H9 (cell line): ENCODE measurements at regions not wholly inside any gene's neighbourhood (a gene's known extent, or its start where the extent isn't known, plus 50 kb on each side); places are given as distances from the start of the nearest gene placed in this dataset.

Experiments used
- DNase-seq: peaks from one replicate; pipeline ENCODE4 v3.0.0-alpha.2; 2017
- H2AFZ ChIP-seq: one replicate; pipeline ENCODE4 v1.6.1; 2013; ENCODE audit warnings: mild to moderate bottlenecking, low read length, control low read depth, moderate library complexity
- H2AK5ac ChIP-seq: 2 replicates; pipeline ENCODE4 v1.6.1; 2013; ENCODE audit warnings: low read length, control low read depth, mixed read lengths; ENCODE audit not compliant: insufficient read length
- H2BK120ac ChIP-seq: one replicate; pipeline ENCODE4 v1.6.1; 2013; ENCODE audit warnings: low read depth, mild to moderate bottlenecking, low read length, control low read depth, inconsistent platforms; ENCODE audit not compliant: poor library complexity, severe bottlenecking
- H2BK12ac ChIP-seq: 2 replicates; pipeline ENCODE4 v1.6.1; 2013; ENCODE audit warnings: low read length, control low read depth, mixed read lengths, low read depth; ENCODE audit not compliant: insufficient read length
- H2BK15ac ChIP-seq: 2 replicates; pipeline ENCODE4 v1.6.1; 2013; ENCODE audit warnings: low read depth, low read length, control low read depth
- H2BK20ac ChIP-seq: one replicate; pipeline ENCODE4 v1.6.1; 2013; ENCODE audit warnings: low read depth, mild to moderate bottlenecking, low read length, control low read depth, inconsistent platforms; ENCODE audit not compliant: poor library complexity, severe bottlenecking
- H2BK5ac ChIP-seq: 2 replicates; pipeline ENCODE4 v1.6.1; 2013; ENCODE audit warnings: low read length, control low read depth, mixed read lengths; ENCODE audit not compliant: insufficient read length
- H3K14ac ChIP-seq: 2 replicates; pipeline ENCODE4 v1.6.1; 2013; ENCODE audit warnings: low read length, control low read depth; ENCODE audit not compliant: insufficient read depth
- H3K18ac ChIP-seq: 2 replicates; pipeline ENCODE4 v1.6.1; 2013; ENCODE audit warnings: low read depth, mild to moderate bottlenecking, mixed read lengths, low read length, control low read depth; ENCODE audit not compliant: insufficient read length
- H3K23ac ChIP-seq: 2 replicates; pipeline ENCODE4 v1.6.1; 2013; ENCODE audit warnings: low read length, control low read depth, mixed read lengths, low read depth; ENCODE audit not compliant: insufficient read length
- H3K23me2 ChIP-seq: 2 replicates; pipeline ENCODE4 v1.6.1; 2013; ENCODE audit warnings: low read depth, mild to moderate bottlenecking, mixed read lengths, low read length, control low read depth; ENCODE audit not compliant: insufficient read length, poor library complexity, severe bottlenecking
- H3K27ac ChIP-seq: 2 replicates; pipeline ENCODE4 v1.5.1; 2013; ENCODE audit warnings: low read length, control low read depth, mixed read lengths, low read depth; ENCODE audit not compliant: insufficient read length
- H3K27me3 ChIP-seq: 2 replicates; pipeline ENCODE4 v1.6.1; 2013; ENCODE audit warnings: low read length, control low read depth, inconsistent platforms; ENCODE audit not compliant: insufficient read depth
- H3K4ac ChIP-seq: 2 replicates; pipeline ENCODE4 v1.6.1; 2013; ENCODE audit warnings: low read depth, mild to moderate bottlenecking, control low read depth, inconsistent platforms, low read length, moderate library complexity
- H3K4me1 ChIP-seq: 2 replicates; pipeline ENCODE4 v1.6.1; 2013; ENCODE audit warnings: low read length, control low read depth, inconsistent platforms; ENCODE audit not compliant: insufficient read depth
- H3K4me2 ChIP-seq: 2 replicates; pipeline ENCODE4 v1.6.1; 2013; ENCODE audit warnings: low read length, control low read depth, mixed read lengths; ENCODE audit not compliant: insufficient read length, insufficient read depth
- H3K56ac ChIP-seq: 2 replicates; pipeline ENCODE4 v1.6.1; 2013; ENCODE audit warnings: low read depth, mild to moderate bottlenecking, mixed read lengths, low read length, control low read depth; ENCODE audit not compliant: insufficient read length
- H3K79me1 ChIP-seq: 2 replicates; pipeline ENCODE4 v1.6.1; 2013; ENCODE audit warnings: low read depth, mild to moderate bottlenecking, moderate library complexity, low read length, control low read depth, inconsistent platforms; ENCODE audit not compliant: insufficient read depth, poor library complexity, severe bottlenecking
- H3K79me2 ChIP-seq: 2 replicates; pipeline ENCODE4 v1.6.1; 2013; ENCODE audit warnings: low read length, control low read depth, inconsistent platforms; ENCODE audit not compliant: insufficient read depth
- H3K9ac ChIP-seq: 2 replicates; pipeline ENCODE4 v1.6.1; 2013; ENCODE audit warnings: low read length, control low read depth, mixed read lengths; ENCODE audit not compliant: insufficient read length; ENCODE audit errors: extremely low read depth
- H3K9me3 ChIP-seq: one replicate; pipeline ENCODE4 v1.6.1; 2013; ENCODE audit warnings: low read depth, low read length, inconsistent platforms; ENCODE audit not compliant: control insufficient read depth
- H3T11ph ChIP-seq: one replicate; pipeline ENCODE4 v1.6.1; 2013; ENCODE audit warnings: mild to moderate bottlenecking, low read length, control low read depth, inconsistent platforms
- H4K20me1 ChIP-seq: one replicate; pipeline ENCODE4 v1.6.1; 2013; ENCODE audit not compliant: control insufficient read depth, insufficient read length, insufficient read depth
- H4K5ac ChIP-seq: 2 replicates; pipeline ENCODE4 v1.6.1; 2013; ENCODE audit warnings: low read depth, mild to moderate bottlenecking, mixed read lengths, low read length, control low read depth; ENCODE audit not compliant: insufficient read length
- H4K8ac ChIP-seq: replicated peaks from 2 replicates; pipeline ENCODE4 v1.6.1; 2013; ENCODE audit warnings: low read length, control low read depth, mixed read lengths, low read depth; ENCODE audit not compliant: insufficient read length
- H4K91ac ChIP-seq: 2 replicates; pipeline ENCODE4 v1.6.1; 2013; ENCODE audit warnings: low read depth, mild to moderate bottlenecking, moderate library complexity, mixed read lengths, low read length, control low read depth; ENCODE audit not compliant: insufficient read length
- H3K27ac Mint-ChIP-seq, 3 experiments: 2 replicates in 2 of 3; 3 replicates in 1 of 3; pipeline ENCODE4 v1.8.0; 2020 to 2021; ENCODE audit warnings: mixed read lengths in 3 of 3, mild to moderate bottlenecking in 1 of 3, moderate library complexity in 1 of 3
- H3K27me3 Mint-ChIP-seq: 2 replicates; pipeline ENCODE4 v1.8.0; 2021; ENCODE audit warnings: low read depth, mild to moderate bottlenecking, moderate library complexity, mixed read lengths
- H3K36me3 Mint-ChIP-seq, 3 experiments: 2 replicates in 2 of 3; 3 replicates in 1 of 3; pipeline ENCODE4 v1.8.0; 2020 to 2021; ENCODE audit warnings: low read depth in 3 of 3, mixed read lengths in 3 of 3; ENCODE audit not compliant: insufficient read depth in 1 of 3
- H3K4me1 Mint-ChIP-seq, 2 experiments: 2 replicates each; pipeline ENCODE4 v1.8.0; 2020; ENCODE audit warnings: mixed read lengths in 2 of 2
- H3K4me3 Mint-ChIP-seq, 2 experiments: 2 replicates in 1 of 2; 3 replicates in 1 of 2; pipeline ENCODE4 v1.8.0; 2020 to 2021; ENCODE audit warnings: mild to moderate bottlenecking in 2 of 2, mixed read lengths in 2 of 2, moderate library complexity in 1 of 2
- H3K9me3 Mint-ChIP-seq, 2 experiments: 2 replicates in 1 of 2; 3 replicates in 1 of 2; pipeline ENCODE4 v1.8.0; 2020; ENCODE audit warnings: mild to moderate bottlenecking in 2 of 2, mixed read lengths in 2 of 2, moderate library complexity in 1 of 2
- WGBS: extraction: QIAGEN DNeasy Blood & Tissue Kit; methylation state at CpG from one replicate; pipeline ENCODE4 v1.1.7; 2013; ENCODE audit warnings: missing lambda C conversion rate, low lambda C conversion rate, mixed read lengths; ENCODE audit not compliant: insufficient read length; ENCODE audit errors: extremely low coverage; 5-methylcytosine and 5-hydroxymethylcytosine counted together
- TF ChIP-seq, protein P1 (sequence below): fragments of 200-600 bp; sonication (generic); conservative IDR thresholded peaks from 3 replicates; pipeline ENCODE4 v1.8.0; 2021; ENCODE audit warnings: antibody characterized with exemption, mild to moderate bottlenecking

DNA sequence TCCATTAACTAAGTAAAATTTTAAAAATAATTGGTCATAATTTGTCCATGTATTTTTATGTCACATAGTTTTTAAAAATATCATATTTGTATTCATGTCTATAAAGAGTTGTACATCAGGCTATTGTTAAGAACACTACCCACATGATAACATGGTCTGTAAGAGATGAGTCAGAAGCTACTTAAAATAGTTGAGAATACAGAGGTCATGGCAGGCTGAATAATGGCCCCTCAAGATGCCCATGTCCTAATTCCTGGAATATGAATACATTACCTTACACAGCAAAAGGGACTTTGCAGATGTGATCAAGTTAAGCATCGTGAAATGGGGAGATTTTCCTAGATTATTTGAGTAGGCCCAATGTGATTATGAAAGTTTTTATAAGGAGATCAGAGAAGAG is 782.9 kb upstream of the GOLIM4 start:
- TF ChIP-seq, protein P1, sequence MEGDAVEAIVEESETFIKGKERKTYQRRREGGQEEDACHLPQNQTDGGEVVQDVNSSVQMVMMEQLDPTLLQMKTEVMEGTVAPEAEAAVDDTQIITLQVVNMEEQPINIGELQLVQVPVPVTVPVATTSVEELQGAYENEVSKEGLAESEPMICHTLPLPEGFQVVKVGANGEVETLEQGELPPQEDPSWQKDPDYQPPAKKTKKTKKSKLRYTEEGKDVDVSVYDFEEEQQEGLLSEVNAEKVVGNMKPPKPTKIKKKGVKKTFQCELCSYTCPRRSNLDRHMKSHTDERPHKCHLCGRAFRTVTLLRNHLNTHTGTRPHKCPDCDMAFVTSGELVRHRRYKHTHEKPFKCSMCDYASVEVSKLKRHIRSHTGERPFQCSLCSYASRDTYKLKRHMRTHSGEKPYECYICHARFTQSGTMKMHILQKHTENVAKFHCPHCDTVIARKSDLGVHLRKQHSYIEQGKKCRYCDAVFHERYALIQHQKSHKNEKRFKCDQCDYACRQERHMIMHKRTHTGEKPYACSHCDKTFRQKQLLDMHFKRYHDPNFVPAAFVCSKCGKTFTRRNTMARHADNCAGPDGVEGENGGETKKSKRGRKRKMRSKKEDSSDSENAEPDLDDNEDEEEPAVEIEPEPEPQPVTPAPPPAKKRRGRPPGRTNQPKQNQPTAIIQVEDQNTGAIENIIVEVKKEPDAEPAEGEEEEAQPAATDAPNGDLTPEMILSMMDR, result no peak
- H3K18ac ChIP-seq, result no peak overlapping the region
- H2BK15ac ChIP-seq, result no peak overlapping the region
- H3K36me3 Mint-ChIP-seq, result no peaks in the 10 kb centered on the region
- no peaks in the 10 kb centered on the region; the same call in 1 of the 2 replicates for H3K4me1 ChIP-seq
- H2AFZ ChIP-seq, result no peak overlapping the region
- no peak overlapping the region for H3K4ac ChIP-seq
- H3K79me2 ChIP-seq, result no peaks in the 10 kb centered on the region
- H3K9ac ChIP-seq, result no peak overlapping the region
- H2BK5ac ChIP-seq, result no peak overlapping the region
- no peak overlapping the region for H3K23ac ChIP-seq
- H3K79me1 ChIP-seq, result no peaks in the 10 kb centered on the region
- no peak overlapping the region for H3K27ac ChIP-seq
- H3K27me3 ChIP-seq, result no peaks in the 10 kb centered on the region
- no peak overlapping the region for H2BK12ac ChIP-seq
- no peak for DNase-seq
- H3K4me1 Mint-ChIP-seq, result peaks cover 12 to 14% of the 10 kb centered on the region in 2 experiments
- no peak overlapping the region for H2BK20ac ChIP-seq
- no peaks in the 10 kb centered on the region for H3K9me3 ChIP-seq
- no peak overlapping the region for H4K91ac ChIP-seq
- no peaks in the 10 kb centered on the region for H3K23me2 ChIP-seq
- H2AK5ac ChIP-seq, result no peak overlapping the region
- H3T11ph ChIP-seq, result no peak overlapping the region
- no CpG with 5 or more reads among the region's 1 CpG for WGBS
- H3K9me3 Mint-ChIP-seq, result no peaks in the 10 kb centered on the region
- H3K14ac ChIP-seq, result no peak overlapping the region
- no peak overlapping the region for H4K8ac ChIP-seq
- no peak overlapping the region for H4K5ac ChIP-seq
- H3K27me3 Mint-ChIP-seq, result no peaks in the 10 kb centered on the region
- no peaks in the 10 kb centered on the region for H4K20me1 ChIP-seq
- H2BK120ac ChIP-seq, result no peak overlapping the region
- no peak overlapping the region for H3K27ac Mint-ChIP-seq
- no peak overlapping the region for H3K4me2 ChIP-seq
- no peak overlapping the region for H3K4me3 Mint-ChIP-seq
- H3K56ac ChIP-seq, result no peak overlapping the region
